ENCODE measurements at regions not wholly inside any gene's neighbourhood (a gene's known extent, or its start where the extent isn't known, plus 50 kb on each side); places are given as distances from the start of the nearest gene placed in this dataset.

DNA sequence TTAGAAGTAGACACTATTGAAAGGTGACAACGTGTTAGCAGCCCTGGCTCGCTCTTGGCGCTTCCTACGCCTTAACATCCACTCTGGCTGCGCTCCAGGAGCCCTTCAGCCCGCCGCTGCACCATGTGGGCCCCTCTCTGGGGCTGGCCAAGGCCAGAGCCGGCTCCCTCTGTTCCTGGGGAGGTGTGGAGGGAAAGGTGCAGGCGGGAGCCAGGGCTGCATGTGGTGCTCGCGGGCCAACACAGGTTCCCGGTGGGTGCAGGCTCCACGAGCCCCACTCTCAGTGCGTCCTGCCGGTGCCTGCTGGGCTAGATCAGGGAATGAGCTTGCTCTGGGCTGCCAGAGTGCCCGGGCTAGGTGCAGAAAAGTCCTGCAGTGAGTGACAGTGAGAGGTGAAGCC lies 1284.3 kb downstream of the OLFM4 start:
- TF ChIP-seq, protein P1, sequence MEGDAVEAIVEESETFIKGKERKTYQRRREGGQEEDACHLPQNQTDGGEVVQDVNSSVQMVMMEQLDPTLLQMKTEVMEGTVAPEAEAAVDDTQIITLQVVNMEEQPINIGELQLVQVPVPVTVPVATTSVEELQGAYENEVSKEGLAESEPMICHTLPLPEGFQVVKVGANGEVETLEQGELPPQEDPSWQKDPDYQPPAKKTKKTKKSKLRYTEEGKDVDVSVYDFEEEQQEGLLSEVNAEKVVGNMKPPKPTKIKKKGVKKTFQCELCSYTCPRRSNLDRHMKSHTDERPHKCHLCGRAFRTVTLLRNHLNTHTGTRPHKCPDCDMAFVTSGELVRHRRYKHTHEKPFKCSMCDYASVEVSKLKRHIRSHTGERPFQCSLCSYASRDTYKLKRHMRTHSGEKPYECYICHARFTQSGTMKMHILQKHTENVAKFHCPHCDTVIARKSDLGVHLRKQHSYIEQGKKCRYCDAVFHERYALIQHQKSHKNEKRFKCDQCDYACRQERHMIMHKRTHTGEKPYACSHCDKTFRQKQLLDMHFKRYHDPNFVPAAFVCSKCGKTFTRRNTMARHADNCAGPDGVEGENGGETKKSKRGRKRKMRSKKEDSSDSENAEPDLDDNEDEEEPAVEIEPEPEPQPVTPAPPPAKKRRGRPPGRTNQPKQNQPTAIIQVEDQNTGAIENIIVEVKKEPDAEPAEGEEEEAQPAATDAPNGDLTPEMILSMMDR (IDR thresholded peaks at IDR 0.05; ENCODE audit: extremely low read depth in 1 of 2, insufficient read depth in 1 of 2, low read depth in 1 of 2, low read length in 2 of 2), result no peak
- TF ChIP-seq POLR2A (IDR thresholded peaks at IDR 0.05; ENCODE audit: low read depth, low read length), result no peak
- TF ChIP-seq FOS (IDR thresholded peaks at IDR 0.05; ENCODE audit: borderline replicate concordance, insufficient read depth, low read length), result no peak
- TF ChIP-seq POLR2AphosphoS5 (IDR thresholded peaks at IDR 0.05; ENCODE audit: insufficient read depth, low read depth, low read length), result no peak
- TF ChIP-seq EZH2 (IDR thresholded peaks at IDR 0.05; ENCODE audit: borderline replicate concordance, low read depth, low read length, severe bottlenecking), result no peak
- TF ChIP-seq MYC (IDR thresholded peaks at IDR 0.05; ENCODE audit: low read depth, low read length), result no peak
- no peak for TF ChIP-seq GATA2 (IDR thresholded peaks at IDR 0.05; ENCODE audit: insufficient read depth, insufficient read length, low read depth, low read length)
- TF ChIP-seq, protein P2, sequence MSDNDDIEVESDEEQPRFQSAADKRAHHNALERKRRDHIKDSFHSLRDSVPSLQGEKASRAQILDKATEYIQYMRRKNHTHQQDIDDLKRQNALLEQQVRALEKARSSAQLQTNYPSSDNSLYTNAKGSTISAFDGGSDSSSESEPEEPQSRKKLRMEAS (IDR thresholded peaks at IDR 0.05; ENCODE audit: insufficient read depth, insufficient read length), result no peak
- no peak for TF ChIP-seq JUN (IDR thresholded peaks at IDR 0.05; ENCODE audit: borderline replicate concordance, insufficient read depth, insufficient read length, low read depth)
